CD14-positive monocyte (primary cell): ENCODE measurements at regions not wholly inside any gene's neighbourhood (a gene's known extent, or its start where the extent isn't known, plus 50 kb on each side); places are given as distances from the start of the nearest gene placed in this dataset.

Experiments
- DNase-seq, 3 donors: peaks; one replicate each; pipeline ENCODE4 v3.0.0-alpha.2; 2011 to 2022
- H2AFZ ChIP-seq: 2 replicates; pipeline ENCODE4 v1.6.0; 2012; ENCODE audit warnings: mild to moderate bottlenecking, low read depth, low read length, inconsistent platforms; ENCODE audit not compliant: insufficient read depth, poor library complexity, severe bottlenecking
- H3K27ac ChIP-seq, 2 donors: 1 replicate in 1 of 2; 2 replicates in 1 of 2; pipeline ENCODE4 v1.5.1; 2012 to 2013; ENCODE audit warnings: low read length in 2 of 2, control low read depth in 1 of 2, inconsistent platforms in 1 of 2, low read depth in 1 of 2, mild to moderate bottlenecking in 1 of 2
- H3K27me3 ChIP-seq, 2 donors: one replicate each; pipeline versions ENCODE4 v1.6.0 to v1.6.1; 2011 to 2013; ENCODE audit warnings: low read length in 2 of 2; ENCODE audit not compliant: control insufficient read depth in 2 of 2, insufficient read depth in 2 of 2
- H3K36me3 ChIP-seq, 2 donors: replicated peaks in 1 of 2; 1 replicate in 1 of 2; 2 replicates in 1 of 2; pipeline versions ENCODE4 v1.5.1 to v1.6.1; 2012 to 2013; ENCODE audit warnings: low read length in 2 of 2, control low read depth in 1 of 2, inconsistent platforms in 1 of 2, mild to moderate bottlenecking in 1 of 2; ENCODE audit not compliant: insufficient read depth in 2 of 2, control insufficient read depth in 1 of 2
- H3K4me1 ChIP-seq, 2 donors: 1 replicate in 1 of 2; 2 replicates in 1 of 2; pipeline versions ENCODE4 v1.5.1 to v1.6.1; 2012 to 2013; ENCODE audit warnings: low read length in 2 of 2, control low read depth in 1 of 2, inconsistent platforms in 1 of 2, mild to moderate bottlenecking in 1 of 2, moderate library complexity in 1 of 2; ENCODE audit not compliant: insufficient read depth in 2 of 2, control insufficient read depth in 1 of 2
- H3K4me2 ChIP-seq: replicated peaks from 2 replicates; pipeline ENCODE3; 2012; ENCODE audit warnings: low read length, moderate library complexity, mild to moderate bottlenecking; ENCODE audit not compliant: poor library complexity, severe bottlenecking; ENCODE audit errors: extremely low read depth
- H3K4me3 ChIP-seq, 3 experiments: fragments of 200-600 bp in 1 of 3; sonication (generic) in 1 of 3; replicated peaks in 1 of 3; 1 replicate in 2 of 3; 2 replicates in 1 of 3; pipeline ENCODE4 v1.5.1; 2011 to 2013; ENCODE audit warnings: low read length in 3 of 3, mild to moderate bottlenecking in 3 of 3, control low read depth in 2 of 3, low read depth in 2 of 3, inconsistent platforms in 1 of 3, moderate library complexity in 1 of 3
- H3K79me2 ChIP-seq: 2 replicates; pipeline ENCODE4 v1.6.0; 2012; ENCODE audit warnings: mild to moderate bottlenecking, control low read depth, inconsistent platforms, low read length, moderate library complexity; ENCODE audit not compliant: insufficient read depth
- H3K9ac ChIP-seq: 2 replicates; pipeline ENCODE4 v1.6.0; 2017; ENCODE audit warnings: low read length, mild to moderate bottlenecking; ENCODE audit not compliant: insufficient read depth, poor library complexity, severe bottlenecking
- H3K9me3 ChIP-seq, 2 donors: replicated peaks in 1 of 2; 1 replicate in 1 of 2; 2 replicates in 1 of 2; pipeline versions ENCODE4 v1.5.1 to v1.6.1; 2012 to 2013; ENCODE audit warnings: low read length in 2 of 2, control low read depth in 1 of 2; ENCODE audit not compliant: control insufficient read depth in 1 of 2, insufficient read depth in 1 of 2
- H4K20me1 ChIP-seq: 2 replicates; pipeline ENCODE4 v1.6.0; 2012; ENCODE audit warnings: mild to moderate bottlenecking, low read length, control low read depth, moderate library complexity; ENCODE audit not compliant: insufficient read depth
- H3K27ac Mint-ChIP-seq, 7 donors: one replicate each; pipeline ENCODE4 v1.8.0; 2020; ENCODE audit warnings: mild to moderate bottlenecking in 7 of 7, mixed read lengths in 7 of 7, moderate library complexity in 6 of 7, inconsistent platforms in 2 of 7
- H3K27me3 Mint-ChIP-seq, 3 donors: one replicate each; pipeline ENCODE4 v1.8.0; 2021 to 2022; ENCODE audit warnings: low read depth in 3 of 3, mild to moderate bottlenecking in 3 of 3, mixed read lengths in 3 of 3, moderate library complexity in 3 of 3, inconsistent platforms in 1 of 3
- H3K36me3 Mint-ChIP-seq, 2 donors: one replicate each; pipeline ENCODE4 v1.8.0; 2020; ENCODE audit warnings: mixed read lengths in 2 of 2, inconsistent platforms in 1 of 2, mild to moderate bottlenecking in 1 of 2
- H3K4me1 Mint-ChIP-seq: one replicate; pipeline ENCODE4 v1.8.0; 2020; ENCODE audit warnings: mild to moderate bottlenecking, mixed read lengths
- H3K4me3 Mint-ChIP-seq, 2 donors: one replicate each; pipeline ENCODE4 v1.8.0; 2020; ENCODE audit warnings: mild to moderate bottlenecking in 2 of 2, mixed read lengths in 2 of 2, moderate library complexity in 1 of 2
- H3K9me3 Mint-ChIP-seq, 7 donors: one replicate each; pipeline ENCODE4 v1.8.0; 2020 to 2022; ENCODE audit warnings: mixed read lengths in 7 of 7, mild to moderate bottlenecking in 6 of 7, moderate library complexity in 6 of 7, inconsistent platforms in 2 of 7
- CTCF ChIP-seq: fragments of 200-600 bp; IDR thresholded peaks from one replicate; pipeline ENCODE4 v1.8.0; 2022; ENCODE audit warnings: antibody characterized with exemption, mild to moderate bottlenecking
- WGBS: methylation state at CpG from one replicate; pipeline ENCODE4 v1.1.5; 2013; ENCODE audit warnings: missing lambda C conversion rate; ENCODE audit not compliant: insufficient coverage; 5-methylcytosine and 5-hydroxymethylcytosine counted together
- intact Hi-C, 2 donors: fragments of 100-400 bp; cut with micrococcal nuclease; formaldehyde crosslinking; loops; one replicate each; pipeline versions ENCODE4 v1.15.0 to v1.15.1; 2023

GRCh38 chr2:180258579-180258978 is 251.5 kb upstream of the CWC22 start:
- Histone ChIP-seq H2AFZ (no peak overlapping the region), H3K4me1 (no peaks in the 10 kb centered on the region), H3K4me3 (no peak overlapping the region), H3K27me3 (no peaks in the 10 kb centered on the region), H3K36me3 (no peaks in the 10 kb centered on the region), H4K20me1 (no peaks in the 10 kb centered on the region), H3K79me2 (no peaks in the 10 kb centered on the region), H3K9ac (no peak overlapping the region), H3K27ac (no peak overlapping the region), H3K4me2 (no peak overlapping the region), H3K9me3 (peaks cover 0 to 6% of the 10 kb centered on the region in 2 donors)
- Mint-ChIP-seq H3K27ac (no peak overlapping the region), H3K9me3 (peaks cover 0 to 3% (median 2%) of the 10 kb centered on the region in 7 donors), H3K4me1 (no peaks in the 10 kb centered on the region), H3K4me3 (no peak overlapping the region), H3K27me3 (peaks cover 0 to 2% (median 1%) of the 10 kb centered on the region in 3 donors), H3K36me3 (no peaks in the 10 kb centered on the region)
- DNase-seq: no peak
- no peak for TF ChIP-seq CTCF
- WGBS: no CpG with 5 or more reads among the region's 1 CpG
- intact Hi-C loops: no loop called here

GRCh38 chr2:180258041-180258537 is 251.0 kb upstream of the CWC22 start:
- intact Hi-C loops: no loop called here
- no peak overlapping the region for H3K27ac ChIP-seq

More at GRCh38 chr2:180258041-180258537, 251.0 kb upstream of the CWC22 start:
- Mint-ChIP-seq H3K9me3 (peaks cover 0 to 5% (median 2%) of the 10 kb centered on the region in 7 donors), H3K4me3 (no peak overlapping the region), H3K27ac (no peak overlapping the region), H3K36me3 (no peaks in the 10 kb centered on the region), H3K27me3 (peaks cover 0 to 2% (median 1%) of the 10 kb centered on the region in 3 donors), H3K4me1 (no peaks in the 10 kb centered on the region)
- H3K36me3 ChIP-seq: no peaks in the 10 kb centered on the region
- no peak for TF ChIP-seq CTCF
- H3K4me1 ChIP-seq: no peaks in the 10 kb centered on the region
- no peaks in the 10 kb centered on the region for H4K20me1 ChIP-seq
- no peaks in the 10 kb centered on the region for H3K79me2 ChIP-seq
- no peaks in the 10 kb centered on the region for H3K27me3 ChIP-seq
- H3K9ac ChIP-seq: no peak overlapping the region
- no peak for DNase-seq
- no peak overlapping the region for H3K4me3 ChIP-seq
- peaks cover 0 to 6% of the 10 kb centered on the region in 2 donors for H3K9me3 ChIP-seq
- H3K4me2 ChIP-seq: no peak overlapping the region
- H2AFZ ChIP-seq: no peak overlapping the region
